Panc1 (cell line): ENCODE measurements at regions not wholly inside any gene's neighbourhood (a gene's known extent, or its start where the extent isn't known, plus 50 kb on each side); places are given as distances from the start of the nearest gene placed in this dataset.
A peak's percentile ranks its signal among the peaks of the same experiment; 100 is the strongest.

Experiments
- POLR2AphosphoS5 ChIP-seq: IDR thresholded peaks from 2 replicates; pipeline ENCODE4 v1.6.1; 2012; ENCODE audit warnings: mild to moderate bottlenecking, low read depth, low read length, moderate library complexity
- REST ChIP-seq, 2 experiments: IDR thresholded peaks; 2 replicates each; pipeline ENCODE4 v1.6.1; 2011 to 2012; ENCODE audit warnings: low read depth in 2 of 2, control low read depth in 1 of 2, low read length in 1 of 2, mild to moderate bottlenecking in 1 of 2, moderate library complexity in 1 of 2; ENCODE audit not compliant: insufficient read depth in 1 of 2
- SIN3A ChIP-seq: IDR thresholded peaks from 2 replicates; pipeline ENCODE4 v1.6.1; 2012; ENCODE audit warnings: low read depth, mild to moderate bottlenecking, low read length, moderate library complexity, borderline replicate concordance; ENCODE audit not compliant: insufficient read depth
- TCF7L2 ChIP-seq: IDR thresholded peaks from 2 replicates; pipeline ENCODE4 v1.6.1; 2011; ENCODE audit warnings: mild to moderate bottlenecking, low read depth, low read length, inconsistent platforms
- TF ChIP-seq, protein P1 (sequence below): fragments of 450-650 bp; IDR thresholded peaks from 2 replicates; pipeline ENCODE4 v1.5.1; 2017; ENCODE audit warnings: mild to moderate bottlenecking

DNA sequence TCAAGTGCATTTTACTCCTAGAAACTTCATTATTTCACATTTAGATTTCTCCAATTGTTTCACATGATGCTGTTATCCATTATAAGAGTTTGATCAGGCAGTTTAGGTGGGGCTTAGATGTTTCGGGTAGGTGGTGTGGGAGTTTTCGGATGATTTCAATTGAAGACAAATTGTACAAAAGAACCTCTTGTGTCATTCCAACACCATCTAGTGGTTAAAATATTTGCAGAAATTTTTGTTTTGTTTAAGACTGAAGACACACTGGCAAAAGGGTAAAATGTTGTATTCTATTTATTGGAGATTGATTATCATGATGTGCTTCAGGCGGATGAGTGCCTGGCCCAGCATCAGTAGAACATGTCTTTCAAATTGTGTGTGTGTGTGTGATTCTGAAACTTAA, 212.7 kb downstream of the SH3BGRL start:
- TF ChIP-seq POLR2AphosphoS5 = no peak
- TF ChIP-seq, protein P1, sequence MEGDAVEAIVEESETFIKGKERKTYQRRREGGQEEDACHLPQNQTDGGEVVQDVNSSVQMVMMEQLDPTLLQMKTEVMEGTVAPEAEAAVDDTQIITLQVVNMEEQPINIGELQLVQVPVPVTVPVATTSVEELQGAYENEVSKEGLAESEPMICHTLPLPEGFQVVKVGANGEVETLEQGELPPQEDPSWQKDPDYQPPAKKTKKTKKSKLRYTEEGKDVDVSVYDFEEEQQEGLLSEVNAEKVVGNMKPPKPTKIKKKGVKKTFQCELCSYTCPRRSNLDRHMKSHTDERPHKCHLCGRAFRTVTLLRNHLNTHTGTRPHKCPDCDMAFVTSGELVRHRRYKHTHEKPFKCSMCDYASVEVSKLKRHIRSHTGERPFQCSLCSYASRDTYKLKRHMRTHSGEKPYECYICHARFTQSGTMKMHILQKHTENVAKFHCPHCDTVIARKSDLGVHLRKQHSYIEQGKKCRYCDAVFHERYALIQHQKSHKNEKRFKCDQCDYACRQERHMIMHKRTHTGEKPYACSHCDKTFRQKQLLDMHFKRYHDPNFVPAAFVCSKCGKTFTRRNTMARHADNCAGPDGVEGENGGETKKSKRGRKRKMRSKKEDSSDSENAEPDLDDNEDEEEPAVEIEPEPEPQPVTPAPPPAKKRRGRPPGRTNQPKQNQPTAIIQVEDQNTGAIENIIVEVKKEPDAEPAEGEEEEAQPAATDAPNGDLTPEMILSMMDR = peak; percentile 18; the same call in 1 of the 2 replicates
- no peak for TF ChIP-seq REST (IDR thresholded peaks at IDR 0.05; ENCODE audit: insufficient read depth in 1 of 2, low read depth in 2 of 2, low read length in 1 of 2)
- no peak for TF ChIP-seq SIN3A
- TF ChIP-seq TCF7L2 = no peak
